ENCODE measurements at regions not wholly inside any gene's neighbourhood (a gene's known extent, or its start where the extent isn't known, plus 50 kb on each side); places are given as distances from the start of the nearest gene placed in this dataset.

GRCh38 chr2:12396699-12397098 lies 320.0 kb upstream of the TRIB2 start:
- no peak for DNase-seq (ENCODE audit: low read depth in 4 of 4, low spot score in 1 of 4)

GRCh38 chr2:12397854-12398253 lies 318.9 kb upstream of the TRIB2 start:
- DNase-seq (ENCODE audit: low read depth in 4 of 4, low spot score in 1 of 4): no peak

- DNase-seq (ENCODE audit: low read depth in 4 of 4, low spot score in 1 of 4): no peak
These were observed 317.5 kb upstream of the TRIB2 start for GRCh38 chr2:12399240-12399639.

- DNase-seq (ENCODE audit: low read depth in 4 of 4, low spot score in 1 of 4): no peak
These were observed 316.2 kb upstream of the TRIB2 start for GRCh38 chr2:12400543-12400942.

- no peak for DNase-seq (ENCODE audit: low read depth in 4 of 4, low spot score in 1 of 4)
These were observed 314.1 kb upstream of the TRIB2 start for GRCh38 chr2:12402440-12403139.

DNA sequence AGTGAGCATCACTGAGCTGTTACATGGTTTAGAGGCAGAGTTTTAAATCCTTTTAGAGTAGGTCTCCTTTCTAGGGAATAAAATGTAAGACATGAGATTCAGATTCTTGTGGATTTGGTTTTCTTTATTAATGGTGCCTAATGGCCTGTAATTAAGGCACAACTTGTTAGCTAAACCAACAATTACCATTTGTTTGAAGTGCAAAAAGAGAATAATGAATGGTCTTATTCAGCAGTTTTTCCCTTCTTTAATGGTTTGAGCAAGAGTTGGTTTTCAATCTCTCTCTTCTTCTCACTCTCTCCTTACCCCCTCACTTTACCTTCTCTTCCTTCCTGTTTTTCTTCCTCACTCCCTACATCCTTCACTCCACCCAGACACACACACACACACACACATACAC lies 312.2 kb upstream of the TRIB2 start:
- no peak for DNase-seq (ENCODE audit: low read depth in 4 of 4, low spot score in 1 of 4)

DNA sequence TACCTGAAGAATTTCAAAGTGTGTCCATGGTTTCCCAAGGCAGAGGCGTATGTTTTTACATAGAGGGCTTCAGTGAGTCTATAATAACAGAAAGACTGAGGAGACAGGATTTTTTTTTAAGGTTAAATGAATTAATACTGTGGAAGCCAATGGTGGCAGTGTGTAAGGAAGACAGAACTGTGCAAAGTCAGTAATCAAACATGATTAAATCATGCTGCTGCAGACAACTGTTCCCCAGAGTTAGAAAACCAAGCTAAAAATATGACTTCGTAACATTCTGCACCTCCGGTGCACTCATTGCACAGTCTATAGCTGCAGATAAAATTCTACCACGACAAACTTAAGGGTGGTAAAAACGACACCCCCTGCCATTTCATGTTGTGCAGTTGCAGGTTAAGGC lies 309.6 kb upstream of the TRIB2 start:
- DNase-seq (ENCODE audit: low read depth in 4 of 4, low spot score in 1 of 4): no peak

DNA sequence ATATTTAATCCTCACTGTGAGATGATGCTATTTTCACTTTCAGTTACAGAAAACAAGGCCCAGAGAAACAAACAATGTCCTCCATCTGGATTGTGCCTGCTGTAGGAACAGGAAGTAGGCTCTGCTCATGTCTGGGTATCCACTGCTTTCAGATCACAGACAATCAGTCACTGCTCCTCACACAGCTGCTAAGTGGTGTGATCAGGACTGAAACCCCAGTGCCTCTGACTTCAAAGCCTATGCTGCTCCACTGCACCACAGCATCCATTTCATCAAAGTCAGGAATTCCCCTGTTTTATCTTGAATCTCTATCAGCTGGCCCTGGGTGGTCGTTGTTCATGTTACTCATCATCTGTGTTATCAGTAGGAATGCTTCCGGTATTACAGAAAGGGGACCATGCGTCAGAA lies 303.8 kb upstream of the TRIB2 start:
- DNase-seq (ENCODE audit: low read depth in 4 of 4, low spot score in 1 of 4): peak in 2 of 4 experiments; percentile 10 to 22

- DNase-seq (ENCODE audit: low read depth in 4 of 4, low spot score in 1 of 4): no peak
These were observed 301.2 kb upstream of the TRIB2 start for GRCh38 chr2:12415536-12415935.

- DNase-seq (ENCODE audit: low read depth in 4 of 4, low spot score in 1 of 4): peak in 3 of 4 experiments; percentile 12 to 24 (median 17)
These were observed 300.1 kb upstream of the TRIB2 start for GRCh38 chr2:12416600-12416999.

DNA sequence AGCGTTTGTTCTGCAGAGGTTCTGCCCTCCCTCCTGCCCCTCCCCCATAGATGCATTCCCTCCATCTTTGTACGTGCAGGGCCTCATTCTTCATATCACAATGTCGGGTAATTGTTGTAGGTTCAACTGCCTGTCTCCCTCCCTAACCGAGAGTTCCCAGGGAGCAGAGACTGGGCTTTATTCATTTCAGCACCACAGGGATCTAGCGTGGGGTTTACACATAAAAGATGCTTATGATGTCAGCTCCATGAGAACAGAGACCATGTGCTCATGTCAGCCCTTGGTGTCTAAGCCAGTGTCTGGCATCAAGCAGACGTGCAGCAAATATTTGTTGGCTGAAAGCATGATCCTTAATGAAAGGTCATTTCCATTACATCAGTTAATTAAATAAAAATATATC lies 298.9 kb upstream of the TRIB2 start:
- DNase-seq (ENCODE audit: low read depth in 4 of 4, low spot score in 1 of 4): no peak

DNA sequence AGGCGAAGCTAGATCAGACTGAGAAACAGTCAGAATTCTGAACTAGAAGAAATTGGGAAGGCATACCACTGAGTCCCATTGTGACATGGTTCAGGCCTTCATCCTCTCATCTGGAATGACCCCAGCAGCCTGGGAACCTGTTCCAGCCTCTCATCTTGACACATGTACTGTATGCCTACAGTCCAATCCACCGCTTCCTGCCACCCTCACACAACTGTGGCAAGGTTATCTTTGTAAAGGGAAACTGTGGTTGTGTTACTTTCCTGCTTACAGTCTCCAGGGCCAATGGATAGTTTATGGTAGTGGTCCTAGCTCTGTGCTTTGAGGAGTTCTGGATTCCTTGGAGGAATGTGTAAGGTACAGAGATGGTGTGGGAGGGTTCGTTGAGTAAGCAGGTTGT lies 296.9 kb upstream of the TRIB2 start:
- no peak for DNase-seq (ENCODE audit: low read depth in 4 of 4, low spot score in 1 of 4)

GRCh38 chr2:12421046-12421445 lies 295.7 kb upstream of the TRIB2 start:
- no peak for DNase-seq (ENCODE audit: low read depth in 4 of 4, low spot score in 1 of 4)

DNA sequence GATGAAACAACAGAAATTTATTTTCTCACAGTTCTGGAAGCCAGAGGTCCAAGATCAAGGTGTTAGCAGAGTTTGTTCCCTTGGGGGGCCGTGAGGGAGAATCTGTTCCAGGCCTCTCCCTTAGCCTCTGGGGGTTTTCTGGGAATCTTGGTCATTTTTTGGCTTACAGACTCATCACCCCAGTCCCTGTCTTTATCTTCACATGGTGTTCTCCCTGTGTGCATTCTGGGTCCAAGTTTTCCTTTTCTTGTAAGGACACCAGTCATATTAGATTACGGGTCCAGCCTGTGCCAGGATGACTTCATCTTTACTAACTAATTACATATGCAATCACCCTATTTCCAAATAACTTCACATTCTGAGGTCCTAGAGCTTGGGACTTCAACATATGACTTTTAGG lies 292.5 kb upstream of the TRIB2 start:
- DNase-seq (ENCODE audit: low read depth in 4 of 4, low spot score in 1 of 4): no peak

DNA sequence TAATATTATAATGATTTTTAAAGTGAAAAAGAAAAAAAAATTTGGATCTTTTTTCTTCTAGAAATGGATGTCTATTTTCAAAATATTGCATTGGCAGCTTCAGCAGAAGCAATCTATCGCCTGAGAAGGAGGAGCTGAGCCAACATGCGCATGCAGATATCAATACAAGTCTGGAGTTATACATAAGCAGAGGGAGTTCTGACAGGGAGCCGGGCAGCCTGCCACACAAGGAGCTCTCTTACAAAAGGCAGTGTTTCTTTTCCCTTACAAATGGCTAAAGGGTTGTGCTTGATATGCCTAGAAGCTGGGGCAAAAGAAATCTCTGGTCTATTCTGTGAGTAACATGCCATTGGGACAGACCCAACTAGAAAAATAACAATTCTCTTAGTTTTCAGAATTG lies 291.9 kb upstream of the TRIB2 start:
- DNase-seq (ENCODE audit: low read depth in 4 of 4, low spot score in 1 of 4): no peak

DNA sequence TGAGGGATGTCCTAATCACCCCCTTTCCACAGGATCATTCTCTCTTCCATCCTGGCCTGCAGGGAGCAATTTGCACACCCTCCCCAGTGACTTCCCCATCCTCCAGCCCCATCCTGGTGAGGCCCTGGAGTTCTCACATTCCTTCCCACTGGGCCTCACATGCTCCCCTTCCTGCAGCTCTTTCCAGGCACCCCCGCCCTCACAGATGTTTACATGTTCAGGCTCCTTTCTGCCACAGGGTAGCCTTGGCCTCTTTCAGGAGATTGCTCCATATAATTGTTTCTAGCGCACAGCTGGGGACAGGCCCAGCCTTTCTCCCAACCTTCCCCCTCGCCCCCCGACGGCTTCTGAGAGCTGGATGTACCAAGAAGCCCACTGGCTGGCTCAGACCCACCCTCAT lies 288.4 kb upstream of the TRIB2 start:
- no peak for DNase-seq (ENCODE audit: low read depth in 4 of 4, low spot score in 1 of 4)

- no peak for DNase-seq (ENCODE audit: low read depth in 4 of 4, low spot score in 1 of 4)
These were observed 287.9 kb upstream of the TRIB2 start for GRCh38 chr2:12428786-12429185.

- DNase-seq (ENCODE audit: low read depth in 4 of 4, low spot score in 1 of 4): no peak
These were observed 286.8 kb upstream of the TRIB2 start for GRCh38 chr2:12429779-12430406.

- peak in 2 of 4 experiments; percentile 9 to 31 for DNase-seq (ENCODE audit: low read depth in 4 of 4, low spot score in 1 of 4)
These were observed 286.2 kb upstream of the TRIB2 start for GRCh38 chr2:12430407-12431133.

DNA sequence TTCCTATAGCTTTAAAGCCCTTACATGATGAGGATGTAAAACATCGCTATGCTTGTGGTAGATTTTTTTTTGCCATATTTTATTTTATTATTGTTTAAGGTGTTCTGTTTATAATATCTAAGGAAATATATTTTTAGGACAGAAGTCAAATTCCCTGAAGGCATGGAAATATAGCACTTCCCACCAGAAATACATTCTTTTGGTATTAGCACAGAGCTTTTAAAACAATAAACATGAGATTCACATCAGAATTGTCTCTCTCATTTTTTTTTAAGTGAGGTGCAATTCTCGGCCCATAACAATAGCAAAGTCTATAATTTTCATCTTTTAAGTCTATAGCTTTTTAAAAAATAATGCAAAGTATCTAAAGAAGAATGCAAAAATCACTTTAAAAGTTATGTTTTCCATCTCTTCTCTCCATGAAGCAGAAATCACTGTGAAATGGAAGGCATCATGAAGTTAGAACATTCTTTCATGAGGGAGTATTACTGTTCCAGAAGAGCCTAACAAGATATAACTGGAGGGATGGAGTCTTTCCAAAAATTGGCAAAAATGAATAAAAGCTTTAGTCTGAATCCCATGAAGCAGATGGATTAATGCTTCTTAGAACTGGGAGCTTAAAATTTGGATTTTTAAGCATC lies 283.6 kb upstream of the TRIB2 start:
- DNase-seq (ENCODE audit: low read depth in 4 of 4, low spot score in 1 of 4): no peak

DNA sequence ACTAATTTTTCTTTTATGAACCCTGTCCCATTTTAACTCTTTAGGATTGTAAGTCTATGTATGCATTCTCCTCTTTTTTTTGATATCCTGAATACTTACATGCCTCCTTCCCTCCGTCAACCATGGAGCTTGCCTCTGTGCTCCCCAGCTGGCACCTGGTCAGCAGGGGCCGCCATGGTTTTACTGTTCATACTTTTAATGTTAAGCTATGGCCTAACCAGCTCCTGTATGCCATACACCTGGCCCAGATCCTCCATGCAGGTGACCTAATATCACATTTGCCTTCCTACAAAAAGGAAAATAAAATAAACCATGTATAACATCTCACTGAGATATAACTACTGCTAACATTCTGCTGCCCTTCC lies 283.1 kb upstream of the TRIB2 start:
- no peak for DNase-seq (ENCODE audit: low read depth in 4 of 4, low spot score in 1 of 4)

DNA sequence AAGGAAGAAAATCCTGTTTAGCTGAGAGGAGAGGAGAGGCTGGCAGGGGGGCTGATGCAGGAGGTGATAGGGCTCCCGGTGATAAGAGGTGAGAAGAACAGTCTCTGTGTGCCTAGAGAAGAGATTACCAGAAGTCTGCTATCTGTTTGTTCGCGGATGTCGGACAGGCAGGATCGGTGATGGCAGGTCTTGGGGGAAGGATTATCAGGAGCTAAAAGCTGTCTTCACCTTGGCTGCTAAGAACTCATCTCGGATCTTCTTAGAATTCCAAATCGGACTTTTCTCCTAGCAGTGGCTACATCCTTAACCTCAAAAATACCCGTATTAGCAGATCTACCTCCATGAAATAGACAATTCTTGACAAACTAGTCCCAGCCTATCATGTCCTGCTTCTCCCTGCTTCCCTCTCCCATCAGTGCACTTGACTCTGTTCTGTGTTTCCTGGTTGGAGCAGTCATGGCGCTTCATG lies 282.1 kb upstream of the TRIB2 start:
- DNase-seq (ENCODE audit: low read depth in 4 of 4, low spot score in 1 of 4): no peak

All from stimulated activated CD4-positive, alpha-beta T cell treated with anti-CD3 and anti-CD28 coated beads, Interleukin-1b, Interleukin-23, amount 100 ng/mL, for 24 hours (primary cell).